GM18861 (cell line): ENCODE measurements at regions not wholly inside any gene's neighbourhood (a gene's known extent, or its start where the extent isn't known, plus 50 kb on each side); places are given as distances from the start of the nearest gene placed in this dataset.

Experiments
- ATAC-seq: cut with Tn5 transposase; IDR thresholded peaks from one replicate; pipeline ENCODE4 v1.9.1; 2021; ENCODE audit not compliant: unreplicated experiment

GRCh38 chr11:26204839-26205238, 127.1 kb upstream of the ANO3 start:
- no peak for ATAC-seq

GRCh38 chr11:26219183-26220117, 112.5 kb upstream of the ANO3 start:
- ATAC-seq = no peak

GRCh38 chr11:26225646-26226045, 106.3 kb upstream of the ANO3 start:
- no peak for ATAC-seq

- ATAC-seq = peak; percentile 88
These were observed 104.6 kb upstream of the ANO3 start for GRCh38 chr11:26227301-26227746.

- no peak for ATAC-seq
These were observed 103.9 kb upstream of the ANO3 start for GRCh38 chr11:26227883-26228502.

- ATAC-seq = no peak
These were observed 103.2 kb upstream of the ANO3 start for GRCh38 chr11:26228778-26229177.

GRCh38 chr11:26229257-26229656, 102.7 kb upstream of the ANO3 start:
- no peak for ATAC-seq

- ATAC-seq = no peak
These were observed 101.9 kb upstream of the ANO3 start for GRCh38 chr11:26229981-26230380.

- ATAC-seq = no peak
These were observed 100.7 kb upstream of the ANO3 start for GRCh38 chr11:26231252-26231661.

- ATAC-seq = no peak
These were observed 97.5 kb upstream of the ANO3 start for GRCh38 chr11:26234451-26234850.

GRCh38 chr11:26243426-26243825, 88.5 kb upstream of the ANO3 start:
- no peak for ATAC-seq

- ATAC-seq = no peak
These were observed 87.7 kb upstream of the ANO3 start for GRCh38 chr11:26244207-26244606.

- no peak for ATAC-seq
These were observed 86.9 kb upstream of the ANO3 start for GRCh38 chr11:26245046-26245445.

GRCh38 chr11:26247340-26247739, 84.6 kb upstream of the ANO3 start:
- no peak for ATAC-seq

- no peak for ATAC-seq
These were observed 83.3 kb upstream of the ANO3 start for GRCh38 chr11:26248661-26249060.

GRCh38 chr11:26254378-26254777, 77.6 kb upstream of the ANO3 start:
- no peak for ATAC-seq

- ATAC-seq = no peak
These were observed 68.2 kb upstream of the ANO3 start for GRCh38 chr11:26263769-26264168.

GRCh38 chr11:26264266-26264665, 67.7 kb upstream of the ANO3 start:
- ATAC-seq = no peak

- ATAC-seq = no peak
These were observed 62.8 kb upstream of the ANO3 start for GRCh38 chr11:26268980-26269660.

- no peak for ATAC-seq
These were observed 60.3 kb upstream of the ANO3 start for GRCh38 chr11:26271666-26272065.

GRCh38 chr11:26276798-26277424, 55.0 kb upstream of the ANO3 start:
- ATAC-seq = peak; percentile 92
